Kidney epithelial cell (primary cell): ENCODE measurements at regions not wholly inside any gene's neighbourhood (a gene's known extent, or its start where the extent isn't known, plus 50 kb on each side); places are given as distances from the start of the nearest gene placed in this dataset.

Experiments
- DNase-seq: peaks from one replicate; pipeline ENCODE4 v3.0.0-alpha.2; 2010; ENCODE audit warnings: low read depth
- H3K27me3 ChIP-seq: 2 replicates; pipeline ENCODE4 v1.6.0; 2011; ENCODE audit warnings: low read length; ENCODE audit not compliant: control insufficient read depth, insufficient read depth
- H3K36me3 ChIP-seq: 2 replicates; pipeline ENCODE4 v1.5.1; 2011; ENCODE audit warnings: low read length; ENCODE audit not compliant: control insufficient read depth, insufficient read depth
- H3K4me3 ChIP-seq: 2 replicates; pipeline ENCODE4 v1.5.1; 2011; ENCODE audit warnings: low read depth, mild to moderate bottlenecking, control low read depth, low read length
- CTCF ChIP-seq: IDR thresholded peaks from 2 replicates; pipeline ENCODE4 v1.5.1; 2011; ENCODE audit warnings: mild to moderate bottlenecking, moderate library complexity, low read length, control low read depth, inconsistent platforms; ENCODE audit not compliant: insufficient read depth, poor library complexity, severe bottlenecking

- Histone ChIP-seq H3K36me3 (no peaks in the 10 kb centered on the region), H3K27me3 (no peaks in the 10 kb centered on the region), H3K4me3 (no peak overlapping the region)
- TF ChIP-seq CTCF, result no peak
- DNase-seq, result no peak
Observed at GRCh38 chr2:160694221-160694620, 200.6 kb upstream of the RBMS1 start.

- Histone ChIP-seq H3K36me3 (no peaks in the 10 kb centered on the region), H3K27me3 (no peaks in the 10 kb centered on the region), H3K4me3 (no peak overlapping the region)
- TF ChIP-seq CTCF, result no peak
- no peak for DNase-seq
Observed at GRCh38 chr2:160694631-160695030, 201.0 kb upstream of the RBMS1 start.

GRCh38 chr2:160695402-160696086 lies 201.9 kb upstream of the RBMS1 start:
- Histone ChIP-seq H3K27me3 (no peaks in the 10 kb centered on the region), H3K36me3 (no peaks in the 10 kb centered on the region), H3K4me3 (no peak overlapping the region)
- no peak for DNase-seq
- no peak for TF ChIP-seq CTCF

- no peaks in the 10 kb centered on the region for H3K36me3 ChIP-seq
- DNase-seq, result no peak
- TF ChIP-seq CTCF, result no peak
- no peak overlapping the region for H3K4me3 ChIP-seq
- no peaks in the 10 kb centered on the region for H3K27me3 ChIP-seq
Observed at GRCh38 chr2:160696087-160696452, 202.5 kb upstream of the RBMS1 start.

GRCh38 chr2:160697817-160698216 lies 204.2 kb upstream of the RBMS1 start:
- no peak for TF ChIP-seq CTCF
- no peak for DNase-seq
- H3K27me3 ChIP-seq, result no peaks in the 10 kb centered on the region
- no peak overlapping the region for H3K4me3 ChIP-seq
- no peaks in the 10 kb centered on the region for H3K36me3 ChIP-seq
